ENCODE measurements at regions not wholly inside any gene's neighbourhood (a gene's known extent, or its start where the extent isn't known, plus 50 kb on each side); places are given as distances from the start of the nearest gene placed in this dataset.

- no peaks in the 10 kb centered on the region for H3K27me3 ChIP-seq
- no peak overlapping the region for H3K4me3 ChIP-seq
- no peak overlapping the region for H3K27ac ChIP-seq
- DNase-seq (no peak), ATAC-seq (no peak)
- no peaks in the 10 kb centered on the region for H3K9me3 ChIP-seq
- TF ChIP-seq POLR2A (IDR thresholded peaks at IDR 0.05) (no peak), CTCF (IDR thresholded peaks at IDR 0.05) (no peak)
- intact Hi-C loops (cut with DNase I) = no loop called here
- H3K36me3 ChIP-seq (replicated peaks in 1 of 2; ENCODE audit: insufficient read depth in 1 of 2, low read depth in 2 of 2) = no peaks in the 10 kb centered on the region
- H3K4me1 ChIP-seq = no peaks in the 10 kb centered on the region
- 89 to 97% methylated on average over 5 to 15 of the region's 15 CpGs for WGBS, 2 donors
Observed at GRCh38 chr2:46825231-46825938, 90.2 kb downstream of the MCFD2 start.

GRCh38 chr2:46824611-46825010 lies 91.0 kb downstream of the MCFD2 start:
- DNase-seq (no peak), ATAC-seq (no peak)
- H3K27me3 ChIP-seq = no peaks in the 10 kb centered on the region
- intact Hi-C loops (cut with DNase I) = no loop called here
- H3K4me1 ChIP-seq = no peaks in the 10 kb centered on the region
- no peaks in the 10 kb centered on the region for H3K9me3 ChIP-seq
- H3K4me3 ChIP-seq = no peak overlapping the region
- 85 to 88% methylated on average over 3 of the region's 3 CpGs for WGBS, 2 donors
- H3K27ac ChIP-seq = no peak overlapping the region
- no peak for TF ChIP-seq CTCF (IDR thresholded peaks at IDR 0.05)
- TF ChIP-seq POLR2A (IDR thresholded peaks at IDR 0.05) = no peak
- H3K36me3 ChIP-seq (replicated peaks in 1 of 2; ENCODE audit: insufficient read depth in 1 of 2, low read depth in 2 of 2) = no peaks in the 10 kb centered on the region

- no peak for ATAC-seq
- no peaks in the 10 kb centered on the region for H3K9me3 ChIP-seq
- no peak overlapping the region for H3K4me3 ChIP-seq
- no peaks in the 10 kb centered on the region for H3K36me3 ChIP-seq (replicated peaks in 1 of 2; ENCODE audit: insufficient read depth in 1 of 2, low read depth in 2 of 2)
- no peak overlapping the region for H3K27ac ChIP-seq
- DNase-seq = no peak
- H3K27me3 ChIP-seq = no peaks in the 10 kb centered on the region
- no peaks in the 10 kb centered on the region for H3K4me1 ChIP-seq
- intact Hi-C loops (cut with DNase I) = no loop called here
- 84 to 90% methylated on average over 2 of the region's 2 CpGs for WGBS, 2 donors
- TF ChIP-seq CTCF (IDR thresholded peaks at IDR 0.05) = no peak
- TF ChIP-seq POLR2A (IDR thresholded peaks at IDR 0.05) = no peak
Observed at GRCh38 chr2:46821600-46821999, 94.0 kb downstream of the MCFD2 start.

- Histone ChIP-seq H3K4me1 (no peaks in the 10 kb centered on the region), H3K27ac (peak overlapping the region in 1 of 4 donors; percentile 45), H3K36me3 (replicated peaks in 1 of 2; ENCODE audit: insufficient read depth in 1 of 2, low read depth in 2 of 2) (no peaks in the 10 kb centered on the region), H3K27me3 (no peaks in the 10 kb centered on the region), H3K4me3 (no peak overlapping the region), H3K9me3 (no peaks in the 10 kb centered on the region)
- TF ChIP-seq CTCF (IDR thresholded peaks at IDR 0.05) = no peak
- TF ChIP-seq POLR2A (IDR thresholded peaks at IDR 0.05) = no peak
- DNase-seq (no peak), ATAC-seq (no peak)
- intact Hi-C loops (cut with DNase I) = no loop called here
- 90 to 95% methylated on average over 2 of the region's 2 CpGs for WGBS, 2 donors
Observed at GRCh38 chr2:46818819-46819218, 96.8 kb downstream of the MCFD2 start.

- ATAC-seq = peak; percentile 63
- peak overlapping the region in 1 of 4 donors; percentile 45 for H3K27ac ChIP-seq
Observed at GRCh38 chr2:46818141-46818621, 97.4 kb downstream of the MCFD2 start.

More at GRCh38 chr2:46818141-46818621, 97.4 kb downstream of the MCFD2 start:
- Histone ChIP-seq H3K4me3 (no peak overlapping the region), H3K9me3 (no peaks in the 10 kb centered on the region), H3K4me1 (no peaks in the 10 kb centered on the region), H3K36me3 (replicated peaks in 1 of 2; ENCODE audit: insufficient read depth in 1 of 2, low read depth in 2 of 2) (no peaks in the 10 kb centered on the region), H3K27me3 (no peaks in the 10 kb centered on the region)
- intact Hi-C loops (cut with DNase I) = no loop called here
- TF ChIP-seq CTCF (IDR thresholded peaks at IDR 0.05) = no peak
- TF ChIP-seq POLR2A (IDR thresholded peaks at IDR 0.05) = no peak
- peak in 3 of 4 donors; percentile 38 to 58 (median 45) for DNase-seq
- WGBS, 2 donors = 62 to 67% methylated on average over 6 of the region's 6 CpGs

All from body of pancreas (tissue), 4 donors.